H9 (cell line): ENCODE measurements at regions not wholly inside any gene's neighbourhood (a gene's known extent, or its start where the extent isn't known, plus 50 kb on each side); places are given as distances from the start of the nearest gene placed in this dataset.

Experiments used
- DNase-seq: peaks from one replicate; pipeline ENCODE4 v3.0.0-alpha.2; 2017
- H2AFZ ChIP-seq: one replicate; pipeline ENCODE4 v1.6.1; 2013; ENCODE audit warnings: mild to moderate bottlenecking, low read length, control low read depth, moderate library complexity
- H2AK5ac ChIP-seq: 2 replicates; pipeline ENCODE4 v1.6.1; 2013; ENCODE audit warnings: low read length, control low read depth, mixed read lengths; ENCODE audit not compliant: insufficient read length
- H2BK120ac ChIP-seq: one replicate; pipeline ENCODE4 v1.6.1; 2013; ENCODE audit warnings: low read depth, mild to moderate bottlenecking, low read length, control low read depth, inconsistent platforms; ENCODE audit not compliant: poor library complexity, severe bottlenecking
- H2BK12ac ChIP-seq: 2 replicates; pipeline ENCODE4 v1.6.1; 2013; ENCODE audit warnings: low read length, control low read depth, mixed read lengths, low read depth; ENCODE audit not compliant: insufficient read length
- H2BK15ac ChIP-seq: 2 replicates; pipeline ENCODE4 v1.6.1; 2013; ENCODE audit warnings: low read depth, low read length, control low read depth
- H2BK20ac ChIP-seq: one replicate; pipeline ENCODE4 v1.6.1; 2013; ENCODE audit warnings: low read depth, mild to moderate bottlenecking, low read length, control low read depth, inconsistent platforms; ENCODE audit not compliant: poor library complexity, severe bottlenecking
- H2BK5ac ChIP-seq: 2 replicates; pipeline ENCODE4 v1.6.1; 2013; ENCODE audit warnings: low read length, control low read depth, mixed read lengths; ENCODE audit not compliant: insufficient read length
- H3K14ac ChIP-seq: 2 replicates; pipeline ENCODE4 v1.6.1; 2013; ENCODE audit warnings: low read length, control low read depth; ENCODE audit not compliant: insufficient read depth
- H3K18ac ChIP-seq: 2 replicates; pipeline ENCODE4 v1.6.1; 2013; ENCODE audit warnings: low read depth, mild to moderate bottlenecking, mixed read lengths, low read length, control low read depth; ENCODE audit not compliant: insufficient read length
- H3K23ac ChIP-seq: 2 replicates; pipeline ENCODE4 v1.6.1; 2013; ENCODE audit warnings: low read length, control low read depth, mixed read lengths, low read depth; ENCODE audit not compliant: insufficient read length
- H3K23me2 ChIP-seq: 2 replicates; pipeline ENCODE4 v1.6.1; 2013; ENCODE audit warnings: low read depth, mild to moderate bottlenecking, mixed read lengths, low read length, control low read depth; ENCODE audit not compliant: insufficient read length, poor library complexity, severe bottlenecking
- H3K27ac ChIP-seq: 2 replicates; pipeline ENCODE4 v1.5.1; 2013; ENCODE audit warnings: low read length, control low read depth, mixed read lengths, low read depth; ENCODE audit not compliant: insufficient read length
- H3K27me3 ChIP-seq: 2 replicates; pipeline ENCODE4 v1.6.1; 2013; ENCODE audit warnings: low read length, control low read depth, inconsistent platforms; ENCODE audit not compliant: insufficient read depth
- H3K4ac ChIP-seq: 2 replicates; pipeline ENCODE4 v1.6.1; 2013; ENCODE audit warnings: low read depth, mild to moderate bottlenecking, control low read depth, inconsistent platforms, low read length, moderate library complexity
- H3K4me1 ChIP-seq: 2 replicates; pipeline ENCODE4 v1.6.1; 2013; ENCODE audit warnings: low read length, control low read depth, inconsistent platforms; ENCODE audit not compliant: insufficient read depth
- H3K4me2 ChIP-seq: 2 replicates; pipeline ENCODE4 v1.6.1; 2013; ENCODE audit warnings: low read length, control low read depth, mixed read lengths; ENCODE audit not compliant: insufficient read length, insufficient read depth
- H3K56ac ChIP-seq: 2 replicates; pipeline ENCODE4 v1.6.1; 2013; ENCODE audit warnings: low read depth, mild to moderate bottlenecking, mixed read lengths, low read length, control low read depth; ENCODE audit not compliant: insufficient read length
- H3K79me1 ChIP-seq: 2 replicates; pipeline ENCODE4 v1.6.1; 2013; ENCODE audit warnings: low read depth, mild to moderate bottlenecking, moderate library complexity, low read length, control low read depth, inconsistent platforms; ENCODE audit not compliant: insufficient read depth, poor library complexity, severe bottlenecking
- H3K79me2 ChIP-seq: 2 replicates; pipeline ENCODE4 v1.6.1; 2013; ENCODE audit warnings: low read length, control low read depth, inconsistent platforms; ENCODE audit not compliant: insufficient read depth
- H3K9ac ChIP-seq: 2 replicates; pipeline ENCODE4 v1.6.1; 2013; ENCODE audit warnings: low read length, control low read depth, mixed read lengths; ENCODE audit not compliant: insufficient read length; ENCODE audit errors: extremely low read depth
- H3K9me3 ChIP-seq: one replicate; pipeline ENCODE4 v1.6.1; 2013; ENCODE audit warnings: low read depth, low read length, inconsistent platforms; ENCODE audit not compliant: control insufficient read depth
- H3T11ph ChIP-seq: one replicate; pipeline ENCODE4 v1.6.1; 2013; ENCODE audit warnings: mild to moderate bottlenecking, low read length, control low read depth, inconsistent platforms
- H4K20me1 ChIP-seq: one replicate; pipeline ENCODE4 v1.6.1; 2013; ENCODE audit not compliant: control insufficient read depth, insufficient read length, insufficient read depth
- H4K5ac ChIP-seq: 2 replicates; pipeline ENCODE4 v1.6.1; 2013; ENCODE audit warnings: low read depth, mild to moderate bottlenecking, mixed read lengths, low read length, control low read depth; ENCODE audit not compliant: insufficient read length
- H4K8ac ChIP-seq: replicated peaks from 2 replicates; pipeline ENCODE4 v1.6.1; 2013; ENCODE audit warnings: low read length, control low read depth, mixed read lengths, low read depth; ENCODE audit not compliant: insufficient read length
- H4K91ac ChIP-seq: 2 replicates; pipeline ENCODE4 v1.6.1; 2013; ENCODE audit warnings: low read depth, mild to moderate bottlenecking, moderate library complexity, mixed read lengths, low read length, control low read depth; ENCODE audit not compliant: insufficient read length
- H3K27ac Mint-ChIP-seq, 3 experiments: 2 replicates in 2 of 3; 3 replicates in 1 of 3; pipeline ENCODE4 v1.8.0; 2020 to 2021; ENCODE audit warnings: mixed read lengths in 3 of 3, mild to moderate bottlenecking in 1 of 3, moderate library complexity in 1 of 3
- H3K27me3 Mint-ChIP-seq: 2 replicates; pipeline ENCODE4 v1.8.0; 2021; ENCODE audit warnings: low read depth, mild to moderate bottlenecking, moderate library complexity, mixed read lengths
- H3K36me3 Mint-ChIP-seq, 3 experiments: 2 replicates in 2 of 3; 3 replicates in 1 of 3; pipeline ENCODE4 v1.8.0; 2020 to 2021; ENCODE audit warnings: low read depth in 3 of 3, mixed read lengths in 3 of 3; ENCODE audit not compliant: insufficient read depth in 1 of 3
- H3K4me1 Mint-ChIP-seq, 2 experiments: 2 replicates each; pipeline ENCODE4 v1.8.0; 2020; ENCODE audit warnings: mixed read lengths in 2 of 2
- H3K4me3 Mint-ChIP-seq, 2 experiments: 2 replicates in 1 of 2; 3 replicates in 1 of 2; pipeline ENCODE4 v1.8.0; 2020 to 2021; ENCODE audit warnings: mild to moderate bottlenecking in 2 of 2, mixed read lengths in 2 of 2, moderate library complexity in 1 of 2
- H3K9me3 Mint-ChIP-seq, 2 experiments: 2 replicates in 1 of 2; 3 replicates in 1 of 2; pipeline ENCODE4 v1.8.0; 2020; ENCODE audit warnings: mild to moderate bottlenecking in 2 of 2, mixed read lengths in 2 of 2, moderate library complexity in 1 of 2
- CTCF ChIP-seq: fragments of 200-600 bp; sonication (generic); conservative IDR thresholded peaks from 3 replicates; pipeline ENCODE4 v1.8.0; 2021; ENCODE audit warnings: antibody characterized with exemption, mild to moderate bottlenecking
- WGBS: extraction: QIAGEN DNeasy Blood & Tissue Kit; methylation state at CpG from one replicate; pipeline ENCODE4 v1.1.7; 2013; ENCODE audit warnings: missing lambda C conversion rate, low lambda C conversion rate, mixed read lengths; ENCODE audit not compliant: insufficient read length; ENCODE audit errors: extremely low coverage; 5-methylcytosine and 5-hydroxymethylcytosine counted together

- no peak overlapping the region for H3K4me3 Mint-ChIP-seq
- Histone ChIP-seq H3K27me3 (no peaks in the 10 kb centered on the region), H2BK15ac (no peak overlapping the region), H3K23ac (no peak overlapping the region), H3K4me2 (no peak overlapping the region), H2BK12ac (no peak overlapping the region), H3K79me1 (no peaks in the 10 kb centered on the region), H3K23me2 (no peaks in the 10 kb centered on the region), H3K9ac (no peak overlapping the region), H3K4ac (no peak overlapping the region), H2BK20ac (no peak overlapping the region), H3K9me3 (no peaks in the 10 kb centered on the region), H2AFZ (no peak overlapping the region), H2BK5ac (no peak overlapping the region), H3T11ph (no peak overlapping the region), H3K79me2 (no peaks in the 10 kb centered on the region), H4K91ac (no peak overlapping the region), H3K4me1 (no peaks in the 10 kb centered on the region), H3K18ac (no peak overlapping the region), H4K20me1 (no peaks in the 10 kb centered on the region), H3K27ac (no peak overlapping the region), H2BK120ac (no peak overlapping the region), H3K56ac (no peak overlapping the region), H4K5ac (no peak overlapping the region), H2AK5ac (no peak overlapping the region), H3K14ac (no peak overlapping the region), H4K8ac (no peak overlapping the region)
- no peak for DNase-seq
- H3K4me1 Mint-ChIP-seq, result no peaks in the 10 kb centered on the region
- no peak for TF ChIP-seq CTCF
- H3K9me3 Mint-ChIP-seq, result peaks cover 0 to 2% of the 10 kb centered on the region in 2 experiments; a peak in 1 of 5 replicates
- no CpG with 5 or more reads among the region's 9 CpGs for WGBS
- H3K27me3 Mint-ChIP-seq, result no peaks in the 10 kb centered on the region; the same call in 1 of the 2 replicates
- no peak overlapping the region for H3K27ac Mint-ChIP-seq
- H3K36me3 Mint-ChIP-seq, result no peaks in the 10 kb centered on the region
These were observed 124.3 kb upstream of the RAB12 start for GRCh38 chr18:8484951-8485350.
